NCI-H345 treated with DMSO at 0.1 percent for 48 hours (cell line): ENCODE measurements at regions not wholly inside any gene's neighbourhood (a gene's known extent, or its start where the extent isn't known, plus 50 kb on each side); places are given as distances from the start of the nearest gene placed in this dataset.
A peak's percentile ranks its signal among the peaks of the same experiment; 100 is the strongest.

ENCODE experiments used
- DNase-seq: peaks from one replicate; lab custom pipeline; 2025; ENCODE audit not compliant: unreplicated experiment; lab: John Stamatoyannopoulos, UW

DNA sequence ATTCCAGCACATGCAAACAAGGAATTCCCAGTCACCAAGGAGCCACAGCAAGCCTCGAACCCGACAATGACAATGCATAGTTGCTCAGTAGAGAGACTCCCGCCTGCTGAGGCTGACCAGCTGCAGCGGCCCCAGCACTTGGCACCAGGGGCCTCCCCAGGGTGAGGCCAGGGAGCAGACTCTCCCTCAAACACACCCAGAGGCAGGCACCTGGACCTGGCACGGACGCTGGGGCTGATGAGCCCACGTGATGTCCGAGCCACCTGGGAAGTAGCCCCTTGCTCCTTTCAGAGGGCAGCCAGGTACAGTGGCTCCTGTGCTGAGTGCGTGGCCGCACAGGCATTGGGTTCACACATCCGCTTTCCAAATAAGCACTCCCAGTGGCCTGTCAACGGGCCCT is 315.9 kb upstream of the TGFBR2 start:
- DNase-seq = no peak

DNA sequence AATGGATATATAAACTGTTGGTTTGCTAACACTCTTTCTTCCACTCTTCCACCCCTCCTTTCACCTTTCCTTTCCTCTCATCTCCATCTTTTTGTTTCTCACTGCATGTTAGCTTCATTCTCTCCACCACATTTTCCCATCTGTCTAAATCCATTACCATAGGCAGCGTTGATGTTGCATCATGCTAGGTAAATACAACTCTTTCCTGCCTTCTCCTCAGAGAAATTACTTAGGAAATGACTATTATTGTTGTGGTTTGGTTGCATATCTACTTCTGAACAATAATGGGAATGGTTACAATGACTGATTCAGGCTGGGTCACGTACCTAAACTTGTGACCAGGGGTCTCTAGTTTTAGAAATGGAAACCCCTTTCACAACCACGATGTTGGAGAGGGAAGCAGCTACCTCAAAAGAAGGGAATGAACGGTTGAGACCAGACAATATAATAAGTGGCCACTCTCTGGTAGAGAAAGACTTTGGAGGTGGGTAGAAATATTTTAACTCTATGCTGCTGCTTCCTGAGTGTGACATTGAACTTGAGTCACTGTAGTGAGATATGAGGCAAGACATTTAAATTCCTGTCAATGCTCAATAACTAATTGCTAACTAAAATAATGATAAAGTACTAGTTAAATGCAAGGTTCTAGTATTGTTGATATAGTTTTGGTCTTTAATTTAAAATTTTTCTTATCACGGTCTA is 314.1 kb upstream of the TGFBR2 start:
- DNase-seq = no peak

DNA sequence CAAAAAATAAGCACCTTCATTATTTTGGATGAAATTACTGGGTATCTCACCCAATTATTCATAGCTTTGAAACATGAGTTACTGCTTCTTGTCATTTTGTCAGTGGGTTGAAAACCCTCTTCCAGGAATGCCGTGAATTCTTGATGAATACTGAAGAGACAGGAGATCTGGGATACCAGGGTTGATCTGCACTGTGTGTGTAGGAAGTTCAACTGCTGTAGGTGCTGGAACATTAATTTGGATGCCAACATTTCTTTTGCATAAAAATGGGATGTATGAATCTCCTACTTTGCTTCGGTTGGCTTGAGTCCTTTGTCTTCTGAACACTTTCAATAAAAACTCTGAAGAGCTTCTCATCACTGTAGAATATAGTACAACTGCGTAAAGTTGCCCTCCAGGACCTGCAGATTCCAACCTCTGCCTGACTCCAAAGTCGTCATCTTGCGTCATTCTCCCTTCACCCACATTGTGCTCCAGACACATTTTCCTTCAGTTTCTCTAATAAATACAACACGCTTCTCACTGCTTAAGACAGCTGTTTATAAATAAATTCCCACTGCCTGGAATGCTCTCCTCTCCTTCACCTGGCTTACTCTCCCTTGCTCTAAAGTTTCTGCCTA is 312.7 kb upstream of the TGFBR2 start:
- DNase-seq = no peak

DNA sequence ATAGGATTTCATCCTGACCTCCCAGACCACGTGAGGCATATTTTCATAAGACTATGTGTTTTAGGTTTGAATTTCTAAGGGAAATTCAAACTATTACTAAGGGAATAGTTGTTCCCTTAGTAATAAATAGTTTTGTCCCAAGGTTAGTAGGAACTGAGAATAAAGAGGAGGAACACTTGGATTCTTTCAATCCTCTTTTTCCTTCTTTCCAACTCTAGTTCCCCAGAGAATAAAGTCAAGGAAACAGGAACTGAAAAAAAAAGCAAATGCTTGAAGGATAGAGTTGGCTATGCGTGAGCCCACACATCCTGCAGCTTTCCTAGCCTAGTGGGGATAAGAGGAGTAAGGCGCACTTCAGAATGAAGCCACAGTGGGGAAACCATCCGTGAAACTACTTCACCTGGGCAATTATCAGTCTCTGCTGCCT is 312.1 kb upstream of the TGFBR2 start:
- peak; percentile 56 for DNase-seq

DNA sequence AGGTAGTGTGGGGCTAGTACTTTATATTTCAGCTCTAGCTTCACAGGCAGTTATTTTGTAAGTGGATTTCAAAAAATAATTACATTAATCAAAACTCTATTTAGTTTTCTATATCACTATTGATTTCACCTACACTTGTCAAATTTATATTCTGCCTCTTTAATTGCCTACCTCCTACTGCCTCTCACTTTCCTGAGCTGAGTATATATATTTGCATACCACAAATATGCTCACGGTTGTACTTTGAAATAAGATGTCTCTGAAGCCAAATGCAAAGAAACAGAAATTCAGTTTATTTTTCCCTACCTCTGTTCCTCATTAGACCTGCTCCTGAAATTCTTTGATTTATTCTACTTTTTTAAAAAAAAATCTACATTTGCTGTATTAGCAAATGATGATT is 309.3 kb upstream of the TGFBR2 start:
- DNase-seq = no peak

DNA sequence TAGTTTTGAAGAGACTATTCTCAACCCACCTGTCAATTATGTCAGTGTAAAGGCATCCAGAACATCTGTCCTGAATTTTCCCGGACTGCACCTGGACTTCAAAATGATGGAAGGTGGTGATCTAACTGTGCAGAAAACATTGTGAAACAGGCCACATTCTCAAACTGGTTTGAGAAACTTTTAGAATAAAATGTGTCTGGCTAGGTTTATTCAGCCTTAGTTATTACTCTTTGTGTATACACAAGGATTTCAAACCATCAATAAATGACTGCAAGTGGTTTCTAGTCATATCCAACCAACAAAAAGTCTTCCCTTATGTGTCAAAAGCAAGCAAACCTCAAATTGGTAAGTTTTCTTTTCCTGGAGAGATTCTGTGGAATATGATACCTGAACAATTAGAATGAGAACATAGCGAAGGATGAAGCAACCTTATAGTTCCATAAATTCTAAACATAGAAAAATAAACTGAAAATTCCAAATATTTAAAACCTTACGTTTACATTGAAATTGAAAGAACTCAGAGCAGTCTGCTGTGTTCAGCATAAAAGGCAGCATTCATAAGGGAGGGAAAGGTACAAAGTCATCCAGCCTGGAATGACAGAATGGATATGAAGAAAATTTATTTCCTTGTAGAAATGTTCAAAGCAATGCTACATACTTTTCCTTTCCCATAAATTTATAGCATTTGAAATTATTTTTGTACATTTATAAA is 306.6 kb upstream of the TGFBR2 start:
- DNase-seq = no peak

DNA sequence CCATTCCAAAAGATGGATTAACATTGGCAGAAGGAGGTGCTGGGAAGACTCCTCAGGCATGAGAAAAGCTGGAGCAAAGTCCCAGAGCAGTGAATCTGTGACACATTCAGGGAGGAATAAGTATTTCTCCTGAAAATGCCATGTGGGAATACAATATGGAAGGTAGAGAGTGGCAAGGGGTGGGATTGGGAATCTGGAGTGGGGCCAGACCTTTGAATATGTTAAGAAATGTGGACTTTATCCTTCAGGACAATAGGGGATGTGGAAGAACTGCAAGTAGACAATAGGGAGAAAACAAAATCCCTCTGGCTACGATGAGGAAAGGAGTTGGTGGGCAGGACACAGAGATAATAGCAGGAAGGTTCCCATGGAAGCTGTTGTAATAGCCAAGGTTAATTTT is 305.6 kb upstream of the TGFBR2 start:
- no peak for DNase-seq

DNA sequence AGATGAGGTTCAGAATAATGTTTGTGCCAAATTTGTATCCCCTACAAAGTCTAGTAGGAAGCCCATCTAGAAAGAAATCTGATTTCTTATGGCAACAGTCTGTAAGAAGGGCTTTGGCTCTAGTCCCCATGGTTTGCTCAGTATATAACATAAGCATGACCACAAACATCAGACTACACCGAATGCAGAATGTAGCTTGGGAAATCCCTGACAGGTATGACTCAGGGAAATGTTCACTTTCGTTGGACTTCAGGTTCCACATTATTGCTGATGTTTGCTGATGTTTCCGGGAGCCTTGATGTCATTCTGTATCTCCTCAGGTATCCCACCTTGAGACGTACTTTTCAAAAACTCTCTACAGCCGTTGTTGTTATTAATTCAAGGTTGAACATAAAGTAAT is 304.4 kb upstream of the TGFBR2 start:
- DNase-seq = no peak

DNA sequence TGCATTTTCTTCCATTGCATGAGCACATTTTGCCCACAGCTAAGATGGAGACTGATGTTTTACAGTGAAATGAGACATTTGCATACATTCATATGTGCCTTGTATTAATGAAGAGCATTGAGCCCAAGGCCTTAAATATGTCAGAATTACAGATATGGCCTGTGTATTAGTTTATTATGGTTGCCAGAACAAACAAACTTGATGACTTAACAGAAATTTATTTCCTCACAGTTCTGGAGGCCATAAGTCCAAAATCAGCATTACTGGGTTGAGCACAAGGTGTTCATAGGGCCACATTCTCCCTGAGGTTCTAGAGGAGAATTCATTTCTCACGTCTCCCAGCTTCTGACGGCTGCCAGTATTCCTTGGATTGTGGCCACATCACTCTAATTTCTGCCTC is 302.6 kb upstream of the TGFBR2 start:
- no peak for DNase-seq

DNA sequence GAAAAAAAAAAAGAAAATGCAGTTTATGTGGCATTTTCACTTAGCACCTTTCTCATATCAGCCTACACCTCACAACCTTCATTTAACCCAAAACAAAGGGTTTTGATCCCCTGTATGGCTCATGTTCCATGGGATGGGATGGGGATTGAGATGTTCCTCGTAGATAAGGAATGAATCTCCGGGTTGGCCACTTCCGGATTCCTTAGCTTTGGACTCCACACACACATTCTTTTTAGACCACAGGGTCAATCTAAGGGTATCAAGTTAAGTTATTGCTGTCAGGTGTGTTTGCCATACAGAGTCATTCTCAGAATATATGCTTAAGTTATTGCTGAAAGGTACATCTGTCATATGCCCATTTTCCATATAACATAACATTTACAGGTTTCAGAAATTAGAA is 301.4 kb upstream of the TGFBR2 start:
- no peak for DNase-seq

DNA sequence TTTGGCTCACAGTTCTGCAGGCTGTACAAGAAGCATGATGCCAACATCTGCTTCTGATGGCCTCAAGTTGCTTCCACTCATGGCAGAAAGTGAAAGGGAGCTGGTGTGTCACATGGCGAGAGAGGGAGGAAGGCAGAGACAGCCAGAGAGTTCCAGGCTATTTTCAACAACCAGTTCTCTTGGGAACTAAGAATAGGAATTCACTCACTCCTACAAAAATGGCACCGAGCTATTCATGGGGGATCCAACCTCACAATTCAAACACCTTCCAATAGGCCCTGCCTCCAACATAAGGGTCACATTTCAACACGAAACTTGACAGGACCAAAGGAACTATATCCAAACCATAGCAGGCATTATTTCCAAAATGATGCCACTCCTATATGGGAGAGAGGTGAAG is 299.5 kb upstream of the TGFBR2 start:
- no peak for DNase-seq

DNA sequence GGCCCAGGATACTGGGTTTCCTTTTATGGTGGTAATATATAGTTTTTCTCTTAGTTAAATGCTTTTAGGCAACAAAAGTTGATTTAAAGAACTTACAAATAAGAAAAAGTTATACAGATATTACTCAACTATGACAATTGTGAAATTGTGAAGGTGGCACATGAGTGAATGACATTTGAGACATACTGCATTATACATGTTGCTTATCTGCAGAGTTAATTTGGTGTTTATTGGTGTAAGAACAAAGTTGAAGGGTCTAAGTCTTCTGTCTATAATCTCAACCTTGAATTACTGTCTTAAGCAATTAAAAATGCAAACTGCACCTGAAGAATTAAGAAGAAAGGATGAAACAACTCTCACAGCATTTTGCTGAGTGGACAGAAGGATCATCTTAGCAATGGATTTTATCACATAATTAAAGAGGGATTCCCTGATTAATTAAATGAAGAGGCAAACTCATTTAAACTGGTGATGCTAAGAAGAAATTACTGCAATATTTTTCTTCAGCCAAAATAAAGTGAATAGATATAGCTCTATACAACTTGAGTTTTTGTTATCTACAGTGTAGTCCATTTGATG is 298.9 kb upstream of the TGFBR2 start:
- DNase-seq = no peak

DNA sequence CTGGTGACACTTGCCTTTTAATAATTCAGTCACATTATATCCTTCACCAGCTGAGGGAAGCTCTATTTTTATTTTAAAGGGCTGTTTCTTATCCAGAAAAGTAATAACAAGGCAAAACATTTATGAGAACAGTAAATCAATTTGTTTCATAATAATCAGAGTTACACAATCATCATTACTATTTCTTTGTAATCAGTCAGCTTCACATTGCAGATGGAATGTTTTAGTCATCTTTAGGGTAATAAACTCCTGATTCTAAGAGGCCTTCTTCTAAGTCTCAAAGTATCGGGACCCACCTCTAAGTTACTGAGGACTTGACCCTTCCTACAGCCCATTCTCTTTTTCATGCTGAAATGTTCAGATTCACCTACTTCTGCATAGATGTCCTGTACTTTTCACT is 298.3 kb upstream of the TGFBR2 start:
- no peak for DNase-seq

DNA sequence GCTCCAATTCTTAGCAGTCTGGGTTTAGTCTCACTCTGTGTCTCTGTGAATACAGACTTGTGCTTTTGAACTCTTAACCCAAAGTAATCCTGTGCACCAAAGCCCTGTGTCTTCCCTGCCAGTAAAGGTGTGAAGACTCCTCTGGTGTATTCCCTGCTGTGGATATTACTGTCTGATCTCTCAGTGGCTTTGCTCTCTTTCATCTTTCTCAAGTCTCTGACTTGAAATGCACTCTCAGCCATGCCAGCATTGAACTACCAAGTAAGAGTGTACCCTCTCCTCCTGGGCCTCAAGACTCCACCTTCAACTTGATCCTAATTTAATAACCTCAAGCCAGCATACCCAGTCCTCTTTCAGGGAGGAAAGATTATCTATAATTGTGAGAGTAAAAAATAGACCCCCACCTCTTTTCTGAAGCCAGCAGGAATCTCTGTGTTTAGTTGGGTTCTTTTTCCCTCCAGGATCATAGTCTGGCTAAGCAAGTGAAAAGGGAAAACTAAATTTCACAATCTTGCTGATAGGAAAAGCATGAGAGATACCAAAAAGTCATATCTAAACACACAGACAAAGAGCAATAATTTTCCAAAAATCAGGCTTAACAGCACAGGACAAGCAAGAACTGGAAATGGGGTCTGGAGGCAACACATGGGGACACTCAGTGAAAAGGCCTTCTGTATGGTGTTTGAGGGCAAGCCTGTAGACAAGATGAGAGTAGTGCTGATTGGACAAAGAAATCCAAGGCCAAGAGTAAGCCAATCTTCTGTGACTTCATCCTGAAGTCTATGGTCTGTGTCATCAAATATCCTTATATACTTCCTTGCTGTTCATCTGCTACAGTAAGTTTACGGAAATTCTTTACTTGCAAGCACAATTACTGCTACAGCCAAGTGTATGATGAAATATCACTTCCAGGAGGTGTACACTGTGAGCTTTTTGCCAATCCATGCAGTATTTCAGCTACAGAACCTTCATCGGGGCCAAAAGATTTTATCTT is 296.1 kb upstream of the TGFBR2 start:
- no peak for DNase-seq

DNA sequence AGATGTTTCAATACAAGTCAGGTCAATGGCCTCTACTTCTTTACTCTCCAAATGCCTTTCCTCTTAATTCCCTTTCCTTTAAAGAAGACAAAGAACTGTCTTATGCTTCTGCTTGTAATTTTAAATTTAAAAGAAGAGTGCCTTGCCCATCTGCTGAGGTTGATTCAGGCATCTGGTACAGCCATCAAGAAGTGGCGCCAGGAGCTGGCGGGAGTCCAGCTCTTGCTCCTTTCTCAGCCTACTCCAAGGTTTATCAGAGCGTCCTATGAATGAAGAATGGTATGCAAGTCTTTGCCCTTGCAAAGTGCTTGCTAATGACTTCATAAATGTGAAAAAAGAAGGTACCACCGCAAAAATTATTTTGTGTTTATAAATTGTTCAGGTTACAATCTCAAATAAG is 294.6 kb upstream of the TGFBR2 start:
- no peak for DNase-seq

DNA sequence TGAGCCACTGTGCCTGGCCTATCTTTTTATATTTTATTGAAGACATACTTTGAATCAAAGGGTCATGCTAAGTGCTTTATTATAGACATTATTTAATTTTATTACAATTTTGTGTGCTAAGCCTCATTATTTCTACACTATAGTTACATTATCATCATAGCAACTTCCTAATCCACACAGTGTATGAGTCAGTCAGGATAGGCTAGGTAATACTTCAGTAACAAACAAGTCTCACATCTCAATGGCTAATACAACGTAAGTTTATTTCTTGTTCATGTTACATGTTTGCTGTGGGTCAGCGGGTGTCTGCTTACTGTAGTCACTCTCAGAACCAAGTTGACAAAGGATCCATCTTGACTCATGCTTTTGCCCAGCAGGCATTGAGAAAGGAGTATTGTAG is 292.6 kb upstream of the TGFBR2 start:
- DNase-seq = no peak

DNA sequence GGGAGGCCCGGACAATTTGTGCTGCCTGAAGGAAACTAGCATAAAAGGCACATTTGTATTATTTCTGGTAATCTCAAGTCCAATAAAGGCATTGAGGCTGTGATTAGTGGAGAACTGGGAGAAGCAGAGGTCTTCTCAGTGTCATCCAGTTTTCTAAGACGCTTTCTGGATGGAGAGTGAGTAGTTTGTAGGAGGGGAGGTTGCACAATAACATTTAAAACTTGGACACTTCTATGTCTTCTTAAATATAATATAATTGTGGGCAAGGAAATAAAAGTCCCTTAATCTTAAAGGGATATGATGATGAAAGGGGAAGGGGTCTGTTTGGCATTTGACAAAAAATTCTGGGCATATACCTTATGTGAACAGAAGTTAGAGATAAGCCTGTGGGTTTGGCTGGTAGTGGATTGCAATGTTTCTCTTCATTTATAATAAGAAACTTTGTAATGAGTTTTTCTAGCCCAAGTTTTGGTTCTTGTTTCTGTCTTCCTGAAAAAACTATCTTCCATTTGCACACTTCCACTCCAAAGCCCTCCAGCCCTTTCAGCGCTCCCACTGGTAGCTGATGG is 291.6 kb upstream of the TGFBR2 start:
- DNase-seq = no peak

DNA sequence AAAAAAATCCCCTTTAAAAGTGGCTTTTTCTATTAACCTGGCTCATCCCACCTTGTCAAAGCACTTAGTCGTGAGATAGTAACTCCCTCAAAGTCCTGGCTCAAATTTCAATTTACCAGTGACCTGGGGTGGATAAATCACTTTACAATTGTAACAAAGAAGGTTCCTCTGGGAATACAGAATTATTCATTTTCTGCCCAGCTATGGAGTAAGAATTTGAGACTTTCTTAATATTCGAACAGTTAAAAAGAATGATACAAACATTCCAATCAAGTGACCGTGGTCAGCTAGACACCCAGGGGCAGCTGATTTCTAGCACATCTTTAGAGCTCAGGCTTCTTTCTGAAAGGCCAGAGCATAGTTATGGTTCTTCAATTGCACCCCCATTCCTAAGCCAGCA is 291.0 kb upstream of the TGFBR2 start:
- DNase-seq = no peak

DNA sequence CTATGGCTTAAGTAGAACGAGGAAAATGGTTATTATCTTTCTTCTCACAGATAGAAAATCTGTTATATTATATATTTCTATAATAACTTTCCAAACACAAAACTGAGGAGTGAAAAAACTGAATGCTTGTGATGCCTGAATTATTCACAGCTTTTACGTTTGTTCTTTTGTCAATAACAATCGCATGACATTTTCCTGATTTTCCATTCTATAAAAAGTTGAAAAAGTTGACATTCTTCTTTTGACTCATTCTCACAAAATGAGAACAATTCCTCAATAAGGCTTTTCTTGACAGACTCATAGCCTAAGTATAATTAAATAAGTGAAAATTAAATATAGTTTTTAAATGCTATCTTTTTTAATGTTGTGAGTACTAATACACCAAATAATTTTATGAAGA is 288.8 kb upstream of the TGFBR2 start:
- DNase-seq = no peak

DNA sequence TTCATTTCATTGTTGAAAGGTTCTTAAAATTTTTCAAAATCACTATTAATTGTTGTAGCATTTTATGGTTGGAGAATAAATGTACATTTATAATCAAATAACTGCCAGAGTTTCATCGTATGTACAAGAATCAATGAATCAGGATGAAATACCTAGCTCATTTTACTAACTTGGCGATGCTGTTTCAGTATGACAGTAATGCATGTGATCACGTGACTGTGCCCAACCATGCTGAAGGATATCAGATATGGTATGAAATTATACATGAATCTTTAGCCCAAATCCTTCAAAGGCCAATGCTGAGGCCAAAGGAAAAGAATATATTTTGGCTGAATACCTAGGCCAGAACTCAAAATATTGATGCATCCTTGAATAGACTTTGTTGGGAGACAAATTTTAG is 288.3 kb upstream of the TGFBR2 start:
- DNase-seq = no peak

DNA sequence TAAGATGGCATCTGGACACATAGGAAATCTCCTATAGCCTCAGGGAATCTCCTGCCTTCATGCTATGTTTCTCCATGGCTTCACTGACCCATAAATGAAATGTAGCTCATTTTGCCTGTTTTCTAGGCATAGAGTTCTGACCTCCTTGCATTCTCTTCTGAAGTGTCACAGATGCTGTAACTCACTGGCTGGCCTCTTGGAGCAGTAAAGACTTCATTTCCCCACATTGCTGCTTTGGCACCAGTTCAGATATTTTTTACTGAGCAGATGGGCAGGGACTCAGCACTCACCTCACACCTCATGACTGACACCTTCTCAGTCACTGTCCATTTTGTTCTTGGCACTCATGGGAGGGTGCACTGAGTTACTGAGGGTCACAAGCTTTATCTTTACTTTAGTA is 286.7 kb upstream of the TGFBR2 start:
- DNase-seq = no peak
